HG03342 (cell line): ENCODE measurements at regions not wholly inside any gene's neighbourhood (a gene's known extent, or its start where the extent isn't known, plus 50 kb on each side); places are given as distances from the start of the nearest gene placed in this dataset.
"Not testable (repeated sequence)": the region's sequence is repeated elsewhere in the genome, so short reads cannot be mapped to it uniquely, and the experiment has no call there.

ENCODE experiments used
- ATAC-seq: cut with Tn5 transposase; IDR thresholded peaks from one replicate; pipeline ENCODE4 v1.9.1; 2021; ENCODE audit warnings: mild to moderate bottlenecking, moderate library complexity; ENCODE audit not compliant: unreplicated experiment

GRCh38 chr21:35713914-35714313, 346.4 kb downstream of the SETD4 start:
- no peak for ATAC-seq

DNA sequence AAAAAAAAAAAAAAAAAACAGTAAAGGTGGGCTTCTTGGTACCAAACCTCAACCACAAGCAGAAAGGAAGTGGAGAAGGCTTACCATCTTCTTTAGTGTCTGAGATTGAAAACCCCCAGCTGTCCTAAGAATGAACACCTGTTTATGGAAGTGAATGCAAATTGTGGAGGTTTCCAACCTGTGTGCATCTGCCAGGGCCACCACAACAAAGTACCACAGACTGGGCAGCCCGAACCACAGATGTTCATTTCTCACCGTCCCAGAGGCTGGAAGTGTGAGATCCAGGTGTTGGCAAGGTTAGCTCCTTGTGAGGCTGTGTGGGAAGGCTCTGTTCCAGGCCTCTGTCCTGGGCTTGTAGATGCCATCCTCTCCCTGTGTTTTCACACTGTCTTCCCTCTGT, 348.7 kb downstream of the SETD4 start:
- ATAC-seq: no peak

- no peak for ATAC-seq
Measured at GRCh38 chr21:35711213-35711612, 349.1 kb downstream of the SETD4 start.

GRCh38 chr21:35709990-35710389, 350.3 kb downstream of the SETD4 start:
- ATAC-seq: not testable (repeated sequence)

DNA sequence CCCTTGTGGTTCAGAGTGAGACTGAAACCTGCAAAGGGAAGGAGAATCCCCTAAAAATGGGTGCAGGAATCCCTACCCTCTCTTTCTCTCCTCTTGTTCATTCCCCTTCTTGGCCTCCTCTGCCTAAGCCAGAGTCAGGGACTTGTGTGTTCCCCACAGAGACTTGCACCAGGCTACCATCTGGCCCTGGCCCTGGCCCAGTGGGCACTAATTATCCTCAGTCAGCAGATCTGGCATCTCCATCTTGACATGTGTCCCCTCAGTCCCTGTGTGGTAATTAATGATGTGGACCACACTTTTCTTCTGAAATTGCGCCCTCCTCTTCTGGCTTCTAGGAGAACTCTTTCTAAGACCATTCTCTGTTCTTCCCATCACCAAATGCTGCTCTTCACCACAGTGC, 354.4 kb downstream of the SETD4 start:
- ATAC-seq: no peak

DNA sequence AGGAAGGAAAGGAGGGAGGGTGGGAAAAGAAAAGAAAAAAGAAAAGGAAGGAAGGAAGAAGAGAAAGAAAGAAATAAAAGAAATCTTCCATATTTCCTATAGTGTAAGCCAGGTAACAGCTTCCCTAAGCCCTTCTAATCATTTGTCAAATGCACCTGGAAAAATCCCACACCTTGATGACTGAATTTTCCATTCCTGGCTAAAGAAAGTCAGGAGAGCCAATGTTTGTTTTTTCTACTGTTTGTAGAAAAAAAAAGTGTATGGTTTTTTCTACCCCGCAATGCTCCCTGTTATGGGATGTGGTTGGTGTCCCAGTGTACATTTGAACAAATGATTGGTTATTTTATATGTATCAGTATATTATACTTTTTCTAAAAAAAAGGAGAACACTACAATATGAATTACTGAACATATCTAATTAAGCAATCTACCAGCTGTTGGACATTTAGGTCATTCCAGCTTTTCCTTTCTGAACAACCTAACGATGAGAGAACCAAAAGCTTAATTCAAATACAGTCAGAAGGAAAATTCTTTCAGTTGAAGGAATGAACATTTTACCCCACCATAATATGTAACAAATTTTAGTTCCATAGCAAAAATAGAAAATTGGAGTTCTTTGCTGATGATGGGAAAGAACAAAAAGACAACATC, 355.0 kb downstream of the SETD4 start:
- no peak for ATAC-seq

DNA sequence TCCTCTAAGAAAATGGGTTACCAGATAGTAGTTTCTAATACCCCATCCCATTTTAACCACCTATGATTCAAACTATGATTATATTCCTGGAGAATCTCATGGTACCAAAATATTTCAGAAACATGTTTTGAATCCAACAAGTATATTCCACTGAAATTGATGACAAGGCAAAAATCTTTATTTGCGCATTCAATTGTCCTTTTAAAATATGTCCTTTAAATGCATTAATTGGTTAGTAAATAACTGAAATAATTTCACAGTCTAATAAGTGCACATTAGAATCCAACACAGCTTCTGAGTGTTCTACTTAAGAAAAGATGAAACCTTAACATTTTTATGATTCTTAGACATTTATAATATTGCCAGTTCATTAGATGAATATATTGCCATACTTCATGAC, 356.6 kb downstream of the SETD4 start:
- no peak for ATAC-seq

DNA sequence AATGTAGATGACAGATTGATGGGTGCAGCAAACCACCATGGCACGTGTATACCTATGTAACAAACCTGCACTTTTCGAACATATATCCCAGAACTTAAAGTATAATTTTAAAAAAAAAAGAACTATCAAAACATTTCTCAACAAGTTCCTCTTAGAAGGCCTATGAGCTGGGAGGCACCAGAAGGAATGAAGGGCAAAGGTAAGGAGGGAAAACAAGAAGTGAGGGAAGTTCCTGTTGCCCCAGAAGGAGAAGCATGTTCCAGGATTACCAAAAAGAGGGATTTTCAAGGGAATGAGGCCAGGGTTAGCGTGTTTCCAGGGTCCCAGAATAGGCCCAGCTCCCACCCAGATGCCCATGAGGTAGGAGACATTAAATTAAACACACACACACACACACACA, 361.0 kb downstream of the SETD4 start:
- no peak for ATAC-seq

GRCh38 chr21:35697321-35697808, 363.0 kb downstream of the SETD4 start:
- ATAC-seq: no peak

GRCh38 chr21:35696644-35697043, 363.7 kb downstream of the SETD4 start:
- no peak for ATAC-seq

GRCh38 chr21:35692311-35692710, 368.0 kb downstream of the SETD4 start:
- ATAC-seq: no peak

DNA sequence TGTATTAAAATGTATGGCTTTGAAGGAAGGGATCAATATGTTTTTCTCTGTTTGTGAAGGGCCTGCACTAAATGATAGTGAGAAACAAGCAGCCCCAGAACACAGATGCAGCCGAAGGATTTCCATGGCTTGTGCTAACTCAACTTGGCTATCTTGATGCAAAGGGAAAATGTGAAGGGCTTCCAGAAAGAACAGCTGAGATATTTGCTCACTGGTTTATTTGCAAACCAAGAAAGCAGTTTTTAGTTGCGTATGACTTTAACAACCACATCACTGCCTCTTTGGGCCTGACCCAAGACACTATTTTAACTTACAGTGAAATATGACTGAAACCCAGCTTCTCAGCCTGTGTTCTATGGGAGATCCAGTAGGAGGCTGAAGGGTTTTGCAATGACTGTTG, 369.9 kb downstream of the SETD4 start:
- no peak for ATAC-seq

DNA sequence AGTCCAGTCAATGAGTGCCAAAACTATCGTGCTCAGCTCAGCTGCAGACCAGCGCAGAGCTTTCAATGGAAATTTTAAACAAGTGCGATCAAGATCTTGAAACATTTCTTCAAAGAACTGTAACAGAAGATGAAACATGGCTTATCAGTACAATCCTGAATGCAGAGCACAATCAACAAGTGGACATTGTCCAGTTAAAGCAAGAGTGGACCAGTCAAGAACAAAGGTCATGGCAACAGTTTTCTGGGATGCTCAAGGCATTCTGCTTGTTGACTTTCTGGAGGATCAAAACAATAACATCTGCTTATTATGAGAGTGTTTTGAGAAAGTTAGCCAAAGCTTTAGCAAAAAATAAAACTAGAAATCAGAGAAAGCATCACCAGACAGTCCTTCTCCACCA, 374.2 kb downstream of the SETD4 start:
- ATAC-seq: no peak

- ATAC-seq: no peak
Measured at GRCh38 chr21:35683664-35684304, 376.5 kb downstream of the SETD4 start.

DNA sequence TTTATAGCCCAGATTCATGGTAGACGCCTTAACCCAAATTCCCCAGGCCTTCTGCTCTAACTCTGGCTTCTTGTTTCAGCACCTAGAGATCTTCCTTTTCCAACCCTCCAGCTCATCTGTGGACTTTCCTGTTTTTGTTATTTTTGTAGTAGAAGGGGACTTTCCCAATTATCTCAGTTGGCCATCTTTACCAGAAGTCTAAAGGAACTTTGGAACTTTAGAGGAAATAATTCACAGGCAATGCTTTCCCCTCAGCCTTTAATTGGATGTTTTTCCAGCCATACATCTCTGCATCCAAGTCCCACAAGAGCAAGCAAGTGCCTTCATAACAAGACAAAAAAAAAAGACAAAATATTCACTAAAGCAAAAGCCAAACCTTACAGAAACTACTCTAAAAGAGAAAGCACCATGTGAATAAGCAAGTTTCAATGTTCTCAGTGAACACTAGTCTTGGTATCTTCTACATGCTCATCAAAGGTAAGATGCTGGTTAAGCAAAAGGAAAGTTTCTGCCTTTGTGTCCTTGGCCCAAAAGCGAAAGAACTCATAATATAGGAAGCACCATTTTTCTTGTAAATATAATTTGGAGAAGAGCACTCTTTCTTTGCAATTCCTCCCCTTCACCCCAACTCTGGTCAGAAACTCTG, 377.3 kb downstream of the SETD4 start:
- ATAC-seq: no peak

GRCh38 chr21:35681946-35682345, 378.4 kb downstream of the SETD4 start:
- ATAC-seq: no peak

- ATAC-seq: no peak
Measured at GRCh38 chr21:35679076-35679475, 381.2 kb downstream of the SETD4 start.

DNA sequence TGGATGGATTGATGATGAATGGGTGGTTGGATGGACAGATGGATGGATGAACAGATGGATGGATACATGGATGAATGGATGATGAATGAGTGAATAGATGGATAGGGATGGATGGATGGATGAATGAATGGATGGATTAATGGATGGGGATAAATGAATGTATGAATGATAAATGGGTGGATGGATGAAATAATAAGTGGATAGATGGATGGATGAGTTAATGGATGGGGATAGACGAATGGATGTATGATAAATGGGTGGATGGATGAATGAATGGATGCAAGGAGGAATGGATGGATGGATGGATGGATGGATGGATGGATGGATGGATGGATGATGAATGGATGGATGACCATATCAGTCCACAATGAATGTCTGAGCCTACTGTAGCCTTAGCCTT, 381.9 kb downstream of the SETD4 start:
- no peak for ATAC-seq

- no peak for ATAC-seq
Measured at GRCh38 chr21:35677298-35677841, 383.0 kb downstream of the SETD4 start.

GRCh38 chr21:35674895-35675470, 385.3 kb downstream of the SETD4 start:
- ATAC-seq: no peak

DNA sequence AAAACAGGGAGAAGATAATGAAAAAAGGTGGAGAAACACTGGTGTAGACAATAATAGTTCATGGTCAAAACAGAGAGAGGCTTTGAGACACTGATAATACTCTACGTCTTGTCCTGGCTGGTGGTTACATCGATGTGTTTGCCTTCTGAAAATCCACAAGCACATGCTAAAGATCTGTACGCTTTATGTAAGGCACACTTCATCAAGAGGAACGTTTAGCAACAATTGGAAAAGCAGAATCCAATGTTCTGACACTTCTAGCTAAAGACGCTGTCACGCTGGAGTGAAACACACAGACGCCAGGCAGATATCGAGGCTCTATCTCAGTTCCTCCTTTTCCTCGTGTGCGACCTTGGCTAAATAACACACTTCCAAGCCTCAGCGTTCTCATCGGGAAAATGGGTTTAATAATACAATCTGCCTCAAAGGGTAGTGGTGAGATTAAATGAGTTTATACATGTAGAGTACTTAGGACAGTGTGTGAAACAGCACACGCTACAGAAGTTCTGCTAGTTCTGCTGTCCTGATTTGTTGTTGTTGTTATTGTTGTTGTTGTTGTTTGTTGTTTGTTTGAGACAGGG, 386.1 kb downstream of the SETD4 start:
- no peak for ATAC-seq
